NT2/D1 (cell line): ENCODE measurements at regions not wholly inside any gene's neighbourhood (a gene's known extent, or its start where the extent isn't known, plus 50 kb on each side); places are given as distances from the start of the nearest gene placed in this dataset.

Experiments used
- DNase-seq: peaks from one replicate; pipeline ENCODE4 v3.0.0-alpha.2; 2011; ENCODE audit warnings: low read depth, low spot score
- H3K27me3 ChIP-seq: 2 replicates; pipeline ENCODE4 v1.6.0; 2011; ENCODE audit warnings: mild to moderate bottlenecking; ENCODE audit not compliant: insufficient read length, insufficient read depth
- H3K36me3 ChIP-seq: 2 replicates; pipeline ENCODE4 v1.6.1; 2011; ENCODE audit warnings: mild to moderate bottlenecking, low read length, mixed read lengths; ENCODE audit not compliant: insufficient read depth, insufficient read length
- H3K4me1 ChIP-seq: 2 replicates; pipeline ENCODE4 v1.5.1; 2011; ENCODE audit not compliant: insufficient read depth, insufficient read length
- H3K4me3 ChIP-seq: 2 replicates; pipeline ENCODE4 v1.5.1; 2011; ENCODE audit warnings: low read depth; ENCODE audit not compliant: insufficient read length
- H3K9ac ChIP-seq: 2 replicates; pipeline ENCODE4 v1.6.0; 2011; ENCODE audit warnings: low read depth; ENCODE audit not compliant: insufficient read length
- H3K9me3 ChIP-seq: 2 replicates; pipeline ENCODE4 v1.5.1; 2011; ENCODE audit warnings: mild to moderate bottlenecking, low read length; ENCODE audit not compliant: insufficient read depth
- SUZ12 ChIP-seq: IDR thresholded peaks from 2 replicates; pipeline ENCODE4 v1.6.1; 2011; ENCODE audit not compliant: insufficient read length, insufficient read depth; ENCODE audit errors: extremely low read depth
- YY1 ChIP-seq: IDR thresholded peaks from 2 replicates; pipeline ENCODE4 v1.6.1; 2011; ENCODE audit not compliant: insufficient read length, insufficient read depth
- ZNF274 ChIP-seq: IDR thresholded peaks from 2 replicates; pipeline ENCODE4 v1.6.1; 2011; ENCODE audit warnings: mild to moderate bottlenecking, low read depth, low read length

GRCh38 chr2:215612786-215613185, 176.9 kb upstream of the FN1 start:
- Histone ChIP-seq H3K27me3 (no peaks in the 10 kb centered on the region), H3K36me3 (no peaks in the 10 kb centered on the region), H3K9me3 (peaks cover 41% of the 10 kb centered on the region), H3K4me3 (no peak overlapping the region), H3K4me1 (no peaks in the 10 kb centered on the region), H3K9ac (no peak overlapping the region)
- TF ChIP-seq SUZ12 (no peak), ZNF274 (no peak)
- no peak for DNase-seq

- Histone ChIP-seq H3K9me3 (peaks cover 31% of the 10 kb centered on the region), H3K4me3 (no peak overlapping the region), H3K27me3 (no peaks in the 10 kb centered on the region), H3K4me1 (no peaks in the 10 kb centered on the region), H3K36me3 (no peaks in the 10 kb centered on the region), H3K9ac (no peak overlapping the region)
- TF ChIP-seq YY1 (no peak), SUZ12 (no peak), ZNF274 (no peak)
- DNase-seq = no peak
These were observed 175.9 kb upstream of the FN1 start for GRCh38 chr2:215611609-215612386.

- TF ChIP-seq SUZ12 = no peak
- TF ChIP-seq YY1 = no peak
- TF ChIP-seq ZNF274 = no peak
- peaks cover 7% of the 10 kb centered on the region; the same call in 1 of the 2 replicates for H3K9me3 ChIP-seq
- no peaks in the 10 kb centered on the region for H3K36me3 ChIP-seq
- no peaks in the 10 kb centered on the region for H3K27me3 ChIP-seq
- H3K9ac ChIP-seq = no peak overlapping the region
- H3K4me3 ChIP-seq = no peak overlapping the region
- DNase-seq = no peak
- H3K4me1 ChIP-seq = no peaks in the 10 kb centered on the region
These were observed 173.5 kb upstream of the FN1 start for GRCh38 chr2:215609089-215610032.

- H3K4me1 ChIP-seq = no peaks in the 10 kb centered on the region
- DNase-seq = no peak
- TF ChIP-seq YY1 (no peak), SUZ12 (no peak), ZNF274 (no peak)
- no peak overlapping the region for H3K4me3 ChIP-seq
- no peak overlapping the region for H3K9ac ChIP-seq
- no peaks in the 10 kb centered on the region for H3K9me3 ChIP-seq
- no peaks in the 10 kb centered on the region for H3K27me3 ChIP-seq
- H3K36me3 ChIP-seq = no peaks in the 10 kb centered on the region
These were observed 171.9 kb upstream of the FN1 start for GRCh38 chr2:215607766-215608165.

GRCh38 chr2:215606219-215606618, 170.4 kb upstream of the FN1 start:
- no peak for DNase-seq
- no peaks in the 10 kb centered on the region for H3K36me3 ChIP-seq
- no peak overlapping the region for H3K9ac ChIP-seq
- no peaks in the 10 kb centered on the region for H3K27me3 ChIP-seq
- no peak overlapping the region for H3K4me3 ChIP-seq
- no peaks in the 10 kb centered on the region for H3K4me1 ChIP-seq
- H3K9me3 ChIP-seq = no peaks in the 10 kb centered on the region
- TF ChIP-seq SUZ12 = no peak
- no peak for TF ChIP-seq YY1
- TF ChIP-seq ZNF274 = no peak

- DNase-seq = no peak
- Histone ChIP-seq H3K36me3 (no peaks in the 10 kb centered on the region), H3K9ac (no peak overlapping the region), H3K9me3 (no peaks in the 10 kb centered on the region), H3K4me1 (no peaks in the 10 kb centered on the region), H3K4me3 (no peak overlapping the region), H3K27me3 (no peaks in the 10 kb centered on the region)
- no peak for TF ChIP-seq SUZ12
- no peak for TF ChIP-seq YY1
- TF ChIP-seq ZNF274 = no peak
These were observed 169.3 kb upstream of the FN1 start for GRCh38 chr2:215605214-215605613.

GRCh38 chr2:215604606-215605005, 168.7 kb upstream of the FN1 start:
- TF ChIP-seq YY1 (no peak), ZNF274 (no peak)

More at GRCh38 chr2:215604606-215605005, 168.7 kb upstream of the FN1 start:
- Histone ChIP-seq H3K9me3 (no peaks in the 10 kb centered on the region), H3K4me1 (no peaks in the 10 kb centered on the region), H3K9ac (no peak overlapping the region), H3K36me3 (no peaks in the 10 kb centered on the region), H3K27me3 (no peaks in the 10 kb centered on the region), H3K4me3 (no peak overlapping the region)
- no peak for DNase-seq
